HCT116 (cell line): ENCODE measurements at regions not wholly inside any gene's neighbourhood (a gene's known extent, or its start where the extent isn't known, plus 50 kb on each side); places are given as distances from the start of the nearest gene placed in this dataset.

Source experiments
- ATAC-seq: fragments of 200-7000 bp; cut with Tn5 transposase; 2 replicates; pipeline ENCODE4 v1.9.1; 2020; ENCODE audit warnings: mild to moderate bottlenecking, moderate library complexity
- BruUV-seq: library from RNA; stranded (reverse); fragments of 400-500 nt; replicated peaks from 2 replicates; lab custom pipeline; 2021; lab: Mats Ljungman, UMichigan
- CTCF ChIA-PET: fragments of 300-600 bp; sonication (Branson Sonifier 250); formaldehyde crosslinking; loops from one replicate; lab custom pipeline; 2021; ENCODE audit warnings: antibody characterized with exemption; lab: Charles Lee
- POLR2A ChIA-PET: fragments of 300-600, 350-600 bp; sonication (Branson Sonifier 250); formaldehyde crosslinking; loops from one replicate; lab custom pipeline; 2021; ENCODE audit warnings: antibody characterized with exemption; lab: Charles Lee
- RAD21 ChIA-PET, 2 experiments: fragments of 300-600 bp; sonication (Branson Sonifier 250); formaldehyde crosslinking; loops; one replicate each; lab custom pipeline; 2023; ENCODE audit warnings: low total read pairs in 2 of 2; ENCODE audit not compliant: uncharacterized antibody in 2 of 2, unreplicated experiment in 2 of 2, low non-redundant PET in 1 of 2; lab: Charles Lee
- DNase-seq: peaks from one replicate; pipeline ENCODE4 v3.0.0-alpha.2; 2010; ENCODE audit warnings: low read depth, low spot score
- H2AFZ ChIP-seq: fragments of 200-600 bp; shearing (Covaris generic), sonication (generic); 2 replicates; pipeline ENCODE4 v1.6.1; 2017; ENCODE audit warnings: low read depth, mixed run types, mixed read lengths, antibody characterized with exemption, low read length; ENCODE audit not compliant: poor library complexity, severe bottlenecking
- H3K27ac ChIP-seq: 2 replicates; pipeline ENCODE4 v1.5.1; 2012; ENCODE audit warnings: low read depth, low read length
- H3K27me3 ChIP-seq: fragments of 200-600 bp; sonication (generic); 2 replicates; pipeline ENCODE4 v1.6.1; 2016; ENCODE audit warnings: mixed run types, low read length, mixed read lengths; ENCODE audit not compliant: insufficient read depth
- H3K36me3 ChIP-seq, 2 experiments: fragments of 200-500 bp in 1 of 2; fragments of 200-600 bp in 1 of 2; sonication (Bioruptor generic) in 1 of 2; sonication (generic) in 1 of 2; 2 replicates each; pipeline versions ENCODE4 v1.5.1 to v1.6.1; 2014 to 2016; ENCODE audit warnings: low read length in 2 of 2, inconsistent platforms in 1 of 2, mixed read lengths in 1 of 2, mixed run types in 1 of 2; ENCODE audit not compliant: insufficient read depth in 2 of 2, control insufficient read depth in 1 of 2
- H3K4me1 ChIP-seq, 2 experiments: fragments of 200-600 bp in 1 of 2; sonication (generic) in 1 of 2; 2 replicates each; pipeline versions ENCODE4 v1.5.1 to v1.6.1; 2012 to 2017; ENCODE audit warnings: low read length in 2 of 2, inconsistent platforms in 1 of 2, mild to moderate bottlenecking in 1 of 2, mixed read lengths in 1 of 2, mixed run types in 1 of 2, moderate library complexity in 1 of 2; ENCODE audit not compliant: insufficient read depth in 2 of 2, control insufficient read depth in 1 of 2
- H3K4me2 ChIP-seq: fragments of 200-600 bp; sonication (generic); 2 replicates; pipeline ENCODE4 v1.6.1; 2017; ENCODE audit warnings: mixed run types, low read length, mixed read lengths
- H3K4me3 ChIP-seq, 2 experiments: fragments of 200-600 bp in 1 of 2; sonication (generic) in 1 of 2; replicated peaks in 1 of 2; 2 replicates each; pipeline ENCODE4 v1.5.1; 2011 to 2016; ENCODE audit warnings: low read length in 2 of 2, control low read depth in 1 of 2, low read depth in 1 of 2, mild to moderate bottlenecking in 1 of 2, mixed read lengths in 1 of 2, mixed run types in 1 of 2
- H3K79me2 ChIP-seq: fragments of 200-600 bp; sonication (generic); 2 replicates; pipeline ENCODE4 v1.6.1; 2017; ENCODE audit warnings: mild to moderate bottlenecking, mixed run types, low read length, moderate library complexity, mixed read lengths; ENCODE audit not compliant: insufficient read depth
- H3K9ac ChIP-seq: fragments of 200-600 bp; sonication (generic); 2 replicates; pipeline ENCODE4 v1.6.1; 2016; ENCODE audit warnings: low read length, mixed read lengths
- H3K9me2 ChIP-seq: fragments of 200-600 bp; sonication (generic), shearing (Covaris generic); 2 replicates; pipeline ENCODE4 v1.6.1; 2017; ENCODE audit warnings: mixed run types, mild to moderate bottlenecking, moderate library complexity; ENCODE audit not compliant: insufficient read depth
- H3K9me3 ChIP-seq, 2 experiments: fragments of 200-500 bp in 1 of 2; fragments of 200-600 bp in 1 of 2; sonication (Bioruptor generic) in 1 of 2; sonication (generic) in 1 of 2; 2 replicates each; pipeline ENCODE4 v1.6.1; 2014 to 2017; ENCODE audit warnings: low read length in 2 of 2, mixed read lengths in 2 of 2, inconsistent platforms in 1 of 2, low read depth in 1 of 2, mild to moderate bottlenecking in 1 of 2, mixed run types in 1 of 2, moderate library complexity in 1 of 2; ENCODE audit not compliant: control insufficient read depth in 1 of 2, insufficient read depth in 1 of 2
- H4K20me1 ChIP-seq: fragments of 200-600 bp; sonication (generic), shearing (Covaris generic); 2 replicates; pipeline ENCODE4 v1.6.1; 2017; ENCODE audit warnings: mixed run types, mild to moderate bottlenecking, moderate library complexity; ENCODE audit not compliant: insufficient read depth
- CEBPB ChIP-seq: IDR thresholded peaks from 2 replicates; pipeline ENCODE4 v1.6.1; 2012; ENCODE audit warnings: low read depth
- CTCF ChIP-seq, 3 experiments: fragments of 200-600 bp in 1 of 3; sonication (generic) in 1 of 3; IDR thresholded peaks in 2 of 3; conservative IDR thresholded peaks in 1 of 3; 2 replicates each; pipeline ENCODE4 v1.5.1; 2012 to 2017; ENCODE audit warnings: low read depth in 2 of 3, low read length in 2 of 3, antibody characterized with exemption in 1 of 3, borderline replicate concordance in 1 of 3, control low read depth in 1 of 3, mild to moderate bottlenecking in 1 of 3, mixed read lengths in 1 of 3, mixed run types in 1 of 3, moderate library complexity in 1 of 3; ENCODE audit not compliant: insufficient read depth in 1 of 3
- ELF1 ChIP-seq: IDR thresholded peaks from 2 replicates; pipeline ENCODE4 v1.6.1; 2012; ENCODE audit warnings: low read depth, borderline replicate concordance
- EZH2phosphoT487 ChIP-seq: fragments of 200-600 bp; IDR thresholded peaks from 2 replicates; pipeline ENCODE4 v1.6.1; 2018; ENCODE audit warnings: antibody characterized with exemption, borderline replicate concordance
- JUND ChIP-seq: IDR thresholded peaks from 2 replicates; pipeline ENCODE4 v1.6.1; 2012
- POLR2AphosphoS5 ChIP-seq: IDR thresholded peaks from 2 replicates; pipeline ENCODE4 v1.6.1; 2011; ENCODE audit warnings: mild to moderate bottlenecking, low read depth, low read length, moderate library complexity
- SIN3A ChIP-seq: IDR thresholded peaks from 2 replicates; pipeline ENCODE4 v1.6.1; 2012; ENCODE audit warnings: low read depth
- SP1 ChIP-seq: IDR thresholded peaks from 2 replicates; pipeline ENCODE4 v1.6.1; 2012; ENCODE audit warnings: low read depth
- SRF ChIP-seq: IDR thresholded peaks from 2 replicates; pipeline ENCODE4 v1.6.1; 2012; ENCODE audit warnings: low read depth
- TCF7L2 ChIP-seq: IDR thresholded peaks from 2 replicates; pipeline ENCODE4 v1.7.0; 2011; ENCODE audit warnings: borderline replicate concordance, inconsistent platforms; ENCODE audit not compliant: insufficient read depth, insufficient read length; ENCODE audit errors: extremely low read depth
- YY1 ChIP-seq: IDR thresholded peaks from 2 replicates; pipeline ENCODE4 v1.6.1; 2011; ENCODE audit warnings: low read length, low read depth, moderate library complexity, mild to moderate bottlenecking; ENCODE audit not compliant: insufficient replicate concordance; ENCODE audit errors: extremely low read depth
- ZBTB33 ChIP-seq: IDR thresholded peaks from 2 replicates; pipeline ENCODE4 v1.6.1; 2011; ENCODE audit warnings: mild to moderate bottlenecking, low read length, moderate library complexity; ENCODE audit not compliant: insufficient replicate concordance; ENCODE audit errors: extremely low read depth
- intact Hi-C: fragments of 100-400 bp; cut with micrococcal nuclease; formaldehyde crosslinking; loops from 2 replicates; pipeline ENCODE4 v1.10.0; 2022

GRCh38 chr6:121590916-121591315 lies 155.5 kb downstream of the GJA1 start:
- DNase-seq = no peak
- ChIA-PET CTCF (no interaction called here), RAD21 (no interaction called here), POLR2A (no interaction called here)
- no peak overlapping the region for H3K4me3 ChIP-seq
- H3K27ac ChIP-seq = no peak overlapping the region
- no peaks in the 10 kb centered on the region for H3K4me1 ChIP-seq
- no peaks in the 10 kb centered on the region for H3K9me2 ChIP-seq
- H2AFZ ChIP-seq = no peak overlapping the region
- H4K20me1 ChIP-seq = no peaks in the 10 kb centered on the region
- no peaks in the 10 kb centered on the region for H3K36me3 ChIP-seq
- TF ChIP-seq YY1 (no peak), ZBTB33 (no peak), POLR2AphosphoS5 (no peak), SIN3A (no peak), TCF7L2 (no peak), JUND (no peak)
- H3K9ac ChIP-seq = no peak overlapping the region
- intact Hi-C loops = no loop called here
- no peak overlapping the region for H3K4me2 ChIP-seq
- no peak for ATAC-seq
- H3K27me3 ChIP-seq = no peaks in the 10 kb centered on the region
- H3K79me2 ChIP-seq = no peaks in the 10 kb centered on the region
- H3K9me3 ChIP-seq = no peaks in the 10 kb centered on the region
- BruUV-seq = no TSS peak

- no peak overlapping the region for H3K4me2 ChIP-seq
- ChIA-PET CTCF (no interaction called here), RAD21 (no interaction called here), POLR2A (no interaction called here)
- no peak overlapping the region for H2AFZ ChIP-seq
- no peaks in the 10 kb centered on the region for H3K36me3 ChIP-seq
- no peak overlapping the region for H3K4me3 ChIP-seq
- H4K20me1 ChIP-seq = no peaks in the 10 kb centered on the region
- DNase-seq = no peak
- H3K9ac ChIP-seq = no peak overlapping the region
- no TSS peak for BruUV-seq
- no peaks in the 10 kb centered on the region for H3K9me3 ChIP-seq
- no peaks in the 10 kb centered on the region for H3K27me3 ChIP-seq
- no peaks in the 10 kb centered on the region for H3K4me1 ChIP-seq
- H3K27ac ChIP-seq = no peak overlapping the region
- no peaks in the 10 kb centered on the region for H3K9me2 ChIP-seq
- ATAC-seq = no peak
- no peaks in the 10 kb centered on the region for H3K79me2 ChIP-seq
- intact Hi-C loops = no loop called here
- TF ChIP-seq POLR2AphosphoS5 (no peak), YY1 (no peak), CEBPB (no peak), ELF1 (no peak), SIN3A (no peak), EZH2phosphoT487 (no peak), SP1 (no peak), CTCF (IDR thresholded peaks at IDR 0.05 in 2 of 3, conservative IDR thresholded peaks at IDR 0.05 in 1 of 3; ENCODE audit: borderline replicate concordance in 1 of 3, insufficient read depth in 1 of 3, low read depth in 2 of 3, low read length in 2 of 3) (no peak), SRF (no peak)
Measured at GRCh38 chr6:121592261-121592935, 157.0 kb downstream of the GJA1 start.
